ENCODE measurements at regions not wholly inside any gene's neighbourhood (a gene's known extent, or its start where the extent isn't known, plus 50 kb on each side); places are given as distances from the start of the nearest gene placed in this dataset.

GRCh38 chr4:138035781-138036258 lies 206.3 kb downstream of the SLC7A11 start:
- no peaks in the 10 kb centered on the region for H3K27me3 ChIP-seq (ENCODE audit: control insufficient read depth in 1 of 2, insufficient read depth in 2 of 2, low read length in 2 of 2)
- WGBS, 2 donors = 66 to 71% methylated on average over 1 of the region's 1 CpG
- no peaks in the 10 kb centered on the region for H3K36me3 ChIP-seq (ENCODE audit: control insufficient read depth in 2 of 2, insufficient read depth in 2 of 2, low read length in 1 of 2)
- H3K27ac ChIP-seq (ENCODE audit: low read depth in 2 of 2, low read length in 1 of 2) = peak overlapping the region in 1 of 2 donors; percentile 49
- H3K4me1 ChIP-seq (ENCODE audit: control insufficient read depth in 2 of 2, insufficient read depth in 2 of 2, low read length in 1 of 2) = no peaks in the 10 kb centered on the region
- H3K4me3 ChIP-seq (ENCODE audit: low read depth in 1 of 2, low read length in 2 of 2) = no peak overlapping the region
- H3K9me3 ChIP-seq (ENCODE audit: control insufficient read depth in 2 of 2, insufficient read depth in 1 of 2, low read depth in 1 of 2, low read length in 1 of 2) = no peaks in the 10 kb centered on the region

- H3K36me3 ChIP-seq (ENCODE audit: control insufficient read depth in 2 of 2, insufficient read depth in 2 of 2, low read length in 1 of 2) = no peaks in the 10 kb centered on the region
- no peaks in the 10 kb centered on the region for H3K27me3 ChIP-seq (ENCODE audit: control insufficient read depth in 1 of 2, insufficient read depth in 2 of 2, low read length in 2 of 2)
- 34 to 40% methylated on average over 2 of the region's 2 CpGs for WGBS, 2 donors
- no peaks in the 10 kb centered on the region for H3K9me3 ChIP-seq (ENCODE audit: control insufficient read depth in 2 of 2, insufficient read depth in 1 of 2, low read depth in 1 of 2, low read length in 1 of 2)
- H3K4me1 ChIP-seq (ENCODE audit: control insufficient read depth in 2 of 2, insufficient read depth in 2 of 2, low read length in 1 of 2) = no peaks in the 10 kb centered on the region
- no peak overlapping the region for H3K4me3 ChIP-seq (ENCODE audit: low read depth in 1 of 2, low read length in 2 of 2)
- peak overlapping the region in 1 of 2 donors; percentile 30 for H3K27ac ChIP-seq (ENCODE audit: low read depth in 2 of 2, low read length in 1 of 2)
These were observed 207.3 kb downstream of the SLC7A11 start for GRCh38 chr4:138034871-138035270.

GRCh38 chr4:138032222-138032621 lies 209.9 kb downstream of the SLC7A11 start:
- Histone ChIP-seq H3K4me3 (ENCODE audit: low read depth in 1 of 2, low read length in 2 of 2) (no peak overlapping the region), H3K4me1 (ENCODE audit: control insufficient read depth in 2 of 2, insufficient read depth in 2 of 2, low read length in 1 of 2) (no peaks in the 10 kb centered on the region), H3K27me3 (ENCODE audit: control insufficient read depth in 1 of 2, insufficient read depth in 2 of 2, low read length in 2 of 2) (no peaks in the 10 kb centered on the region), H3K27ac (ENCODE audit: low read depth in 2 of 2, low read length in 1 of 2) (no peak overlapping the region), H3K9me3 (ENCODE audit: control insufficient read depth in 2 of 2, insufficient read depth in 1 of 2, low read depth in 1 of 2, low read length in 1 of 2) (no peaks in the 10 kb centered on the region), H3K36me3 (ENCODE audit: control insufficient read depth in 2 of 2, insufficient read depth in 2 of 2, low read length in 1 of 2) (no peaks in the 10 kb centered on the region)

GRCh38 chr4:138030375-138030774 lies 211.8 kb downstream of the SLC7A11 start:
- H3K27me3 ChIP-seq (ENCODE audit: control insufficient read depth in 1 of 2, insufficient read depth in 2 of 2, low read length in 2 of 2) = no peaks in the 10 kb centered on the region
- no peak overlapping the region for H3K4me3 ChIP-seq (ENCODE audit: low read depth in 1 of 2, low read length in 2 of 2)
- H3K36me3 ChIP-seq (ENCODE audit: control insufficient read depth in 2 of 2, insufficient read depth in 2 of 2, low read length in 1 of 2) = no peaks in the 10 kb centered on the region
- H3K27ac ChIP-seq (ENCODE audit: low read depth in 2 of 2, low read length in 1 of 2) = no peak overlapping the region
- H3K4me1 ChIP-seq (ENCODE audit: control insufficient read depth in 2 of 2, insufficient read depth in 2 of 2, low read length in 1 of 2) = no peaks in the 10 kb centered on the region
- H3K9me3 ChIP-seq (ENCODE audit: control insufficient read depth in 2 of 2, insufficient read depth in 1 of 2, low read depth in 1 of 2, low read length in 1 of 2) = no peaks in the 10 kb centered on the region
- 78 to 84% methylated on average over 3 of the region's 3 CpGs for WGBS, 2 donors

GRCh38 chr4:138028923-138029322 lies 213.2 kb downstream of the SLC7A11 start:
- H3K27ac ChIP-seq (ENCODE audit: low read depth in 2 of 2, low read length in 1 of 2) = no peak overlapping the region
- H3K9me3 ChIP-seq (ENCODE audit: control insufficient read depth in 2 of 2, insufficient read depth in 1 of 2, low read depth in 1 of 2, low read length in 1 of 2) = no peaks in the 10 kb centered on the region
- H3K4me1 ChIP-seq (ENCODE audit: control insufficient read depth in 2 of 2, insufficient read depth in 2 of 2, low read length in 1 of 2) = no peaks in the 10 kb centered on the region
- H3K27me3 ChIP-seq (ENCODE audit: control insufficient read depth in 1 of 2, insufficient read depth in 2 of 2, low read length in 2 of 2) = no peaks in the 10 kb centered on the region
- H3K36me3 ChIP-seq (ENCODE audit: control insufficient read depth in 2 of 2, insufficient read depth in 2 of 2, low read length in 1 of 2) = no peaks in the 10 kb centered on the region
- WGBS, 2 donors = 80 to 88% methylated on average over 1 of the region's 1 CpG
- no peak overlapping the region for H3K4me3 ChIP-seq (ENCODE audit: low read depth in 1 of 2, low read length in 2 of 2)

- no peaks in the 10 kb centered on the region for H3K4me1 ChIP-seq (ENCODE audit: control insufficient read depth in 2 of 2, insufficient read depth in 2 of 2, low read length in 1 of 2)
- H3K27ac ChIP-seq (ENCODE audit: low read depth in 2 of 2, low read length in 1 of 2) = no peak overlapping the region
- no peaks in the 10 kb centered on the region for H3K27me3 ChIP-seq (ENCODE audit: control insufficient read depth in 1 of 2, insufficient read depth in 2 of 2, low read length in 2 of 2)
- H3K36me3 ChIP-seq (ENCODE audit: control insufficient read depth in 2 of 2, insufficient read depth in 2 of 2, low read length in 1 of 2) = no peaks in the 10 kb centered on the region
- no peaks in the 10 kb centered on the region for H3K9me3 ChIP-seq (ENCODE audit: control insufficient read depth in 2 of 2, insufficient read depth in 1 of 2, low read depth in 1 of 2, low read length in 1 of 2)
- WGBS, 2 donors = 41 to 54% methylated on average over 3 of the region's 3 CpGs
- no peak overlapping the region for H3K4me3 ChIP-seq (ENCODE audit: low read depth in 1 of 2, low read length in 2 of 2)
These were observed 220.9 kb downstream of the SLC7A11 start for GRCh38 chr4:138021139-138021830.

- H3K36me3 ChIP-seq (ENCODE audit: control insufficient read depth in 2 of 2, insufficient read depth in 2 of 2, low read length in 1 of 2) = no peaks in the 10 kb centered on the region
- H3K27ac ChIP-seq (ENCODE audit: low read depth in 2 of 2, low read length in 1 of 2) = no peak overlapping the region
- H3K4me3 ChIP-seq (ENCODE audit: low read depth in 1 of 2, low read length in 2 of 2) = no peak overlapping the region
- H3K9me3 ChIP-seq (ENCODE audit: control insufficient read depth in 2 of 2, insufficient read depth in 1 of 2, low read depth in 1 of 2, low read length in 1 of 2) = no peaks in the 10 kb centered on the region
- no peaks in the 10 kb centered on the region for H3K4me1 ChIP-seq (ENCODE audit: control insufficient read depth in 2 of 2, insufficient read depth in 2 of 2, low read length in 1 of 2)
- WGBS, 2 donors = 75 to 76% methylated on average over 6 of the region's 6 CpGs
- H3K27me3 ChIP-seq (ENCODE audit: control insufficient read depth in 1 of 2, insufficient read depth in 2 of 2, low read length in 2 of 2) = no peaks in the 10 kb centered on the region
These were observed 227.4 kb downstream of the SLC7A11 start for GRCh38 chr4:138014590-138015288.

- WGBS, 2 donors = 76 to 78% methylated on average over 3 of the region's 3 CpGs
These were observed 228.5 kb downstream of the SLC7A11 start for GRCh38 chr4:138013625-138014024.

GRCh38 chr4:138010639-138011038 lies 231.5 kb downstream of the SLC7A11 start:
- no peaks in the 10 kb centered on the region for H3K9me3 ChIP-seq (ENCODE audit: control insufficient read depth in 2 of 2, insufficient read depth in 1 of 2, low read depth in 1 of 2, low read length in 1 of 2)
- no peaks in the 10 kb centered on the region for H3K27me3 ChIP-seq (ENCODE audit: control insufficient read depth in 1 of 2, insufficient read depth in 2 of 2, low read length in 2 of 2)
- H3K27ac ChIP-seq (ENCODE audit: low read depth in 2 of 2, low read length in 1 of 2) = no peak overlapping the region
- no peaks in the 10 kb centered on the region for H3K4me1 ChIP-seq (ENCODE audit: control insufficient read depth in 2 of 2, insufficient read depth in 2 of 2, low read length in 1 of 2)
- no peaks in the 10 kb centered on the region for H3K36me3 ChIP-seq (ENCODE audit: control insufficient read depth in 2 of 2, insufficient read depth in 2 of 2, low read length in 1 of 2)
- no peak overlapping the region for H3K4me3 ChIP-seq (ENCODE audit: low read depth in 1 of 2, low read length in 2 of 2)

More at GRCh38 chr4:138013625-138014024, 228.5 kb downstream of the SLC7A11 start:
- Histone ChIP-seq H3K4me3 (ENCODE audit: low read depth in 1 of 2, low read length in 2 of 2) (no peak overlapping the region), H3K4me1 (ENCODE audit: control insufficient read depth in 2 of 2, insufficient read depth in 2 of 2, low read length in 1 of 2) (no peaks in the 10 kb centered on the region), H3K36me3 (ENCODE audit: control insufficient read depth in 2 of 2, insufficient read depth in 2 of 2, low read length in 1 of 2) (no peaks in the 10 kb centered on the region), H3K27ac (ENCODE audit: low read depth in 2 of 2, low read length in 1 of 2) (no peak overlapping the region), H3K9me3 (ENCODE audit: control insufficient read depth in 2 of 2, insufficient read depth in 1 of 2, low read depth in 1 of 2, low read length in 1 of 2) (no peaks in the 10 kb centered on the region), H3K27me3 (ENCODE audit: control insufficient read depth in 1 of 2, insufficient read depth in 2 of 2, low read length in 2 of 2) (no peaks in the 10 kb centered on the region)

- H3K4me3 ChIP-seq (ENCODE audit: low read depth in 1 of 2, low read length in 2 of 2) = no peak overlapping the region
- no peaks in the 10 kb centered on the region for H3K4me1 ChIP-seq (ENCODE audit: control insufficient read depth in 2 of 2, insufficient read depth in 2 of 2, low read length in 1 of 2)
- no peaks in the 10 kb centered on the region for H3K27me3 ChIP-seq (ENCODE audit: control insufficient read depth in 1 of 2, insufficient read depth in 2 of 2, low read length in 2 of 2)
- no peaks in the 10 kb centered on the region for H3K36me3 ChIP-seq (ENCODE audit: control insufficient read depth in 2 of 2, insufficient read depth in 2 of 2, low read length in 1 of 2)
- 94 to 97% methylated on average over 1 of the region's 1 CpG for WGBS, 2 donors
- no peak overlapping the region for H3K27ac ChIP-seq (ENCODE audit: low read depth in 2 of 2, low read length in 1 of 2)
- H3K9me3 ChIP-seq (ENCODE audit: control insufficient read depth in 2 of 2, insufficient read depth in 1 of 2, low read depth in 1 of 2, low read length in 1 of 2) = no peaks in the 10 kb centered on the region
These were observed 234.6 kb downstream of the SLC7A11 start for GRCh38 chr4:138007572-138007971.

Measured in esophagus (tissue), 2 donors.